GM18858 (cell line): ENCODE measurements at regions not wholly inside any gene's neighbourhood (a gene's known extent, or its start where the extent isn't known, plus 50 kb on each side); places are given as distances from the start of the nearest gene placed in this dataset.

Experiments used
- ATAC-seq: cut with Tn5 transposase; IDR thresholded peaks from one replicate; pipeline ENCODE4 v1.9.1; 2021; ENCODE audit not compliant: unreplicated experiment

GRCh38 chr7:46527360-46527759, 606.3 kb upstream of the IGFBP3 start:
- ATAC-seq: no peak

DNA sequence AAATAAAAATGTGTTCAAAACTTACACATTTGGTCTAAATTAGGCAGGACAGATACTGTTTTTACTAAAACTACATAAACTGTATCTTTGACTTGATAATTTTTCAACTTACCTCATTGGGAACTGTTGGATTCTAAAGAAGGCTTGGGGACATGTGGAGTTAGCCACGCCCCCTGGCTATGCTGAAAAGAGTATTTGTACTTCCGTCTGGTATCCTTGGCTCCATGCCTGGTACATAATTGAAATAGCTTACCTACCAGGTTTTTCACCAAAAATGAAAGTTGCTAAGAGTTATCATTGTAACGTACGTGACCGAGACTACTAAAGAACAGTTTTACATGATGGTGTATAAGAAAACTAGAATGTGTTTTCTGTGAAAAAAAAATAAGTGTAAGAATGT, 604.8 kb upstream of the IGFBP3 start:
- ATAC-seq: no peak

DNA sequence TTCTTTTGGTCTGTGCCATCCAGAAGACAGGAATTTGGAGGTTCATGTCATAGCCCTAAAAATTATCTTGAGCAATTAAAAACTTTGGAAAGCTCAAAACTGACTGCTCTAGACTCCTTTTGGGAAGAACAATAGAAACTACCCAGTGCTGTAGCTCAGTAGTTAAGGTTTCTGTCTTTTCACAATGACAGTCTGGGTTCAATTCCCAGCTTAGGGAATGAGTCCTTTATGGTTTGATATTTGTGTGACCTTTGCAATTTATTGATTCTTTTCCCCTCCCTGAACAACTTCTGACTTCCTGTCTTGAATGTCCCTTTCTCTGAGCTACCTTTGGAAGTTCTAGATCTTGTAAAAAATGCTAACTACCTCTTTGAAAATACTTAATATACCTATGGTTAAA, 603.3 kb upstream of the IGFBP3 start:
- no peak for ATAC-seq

DNA sequence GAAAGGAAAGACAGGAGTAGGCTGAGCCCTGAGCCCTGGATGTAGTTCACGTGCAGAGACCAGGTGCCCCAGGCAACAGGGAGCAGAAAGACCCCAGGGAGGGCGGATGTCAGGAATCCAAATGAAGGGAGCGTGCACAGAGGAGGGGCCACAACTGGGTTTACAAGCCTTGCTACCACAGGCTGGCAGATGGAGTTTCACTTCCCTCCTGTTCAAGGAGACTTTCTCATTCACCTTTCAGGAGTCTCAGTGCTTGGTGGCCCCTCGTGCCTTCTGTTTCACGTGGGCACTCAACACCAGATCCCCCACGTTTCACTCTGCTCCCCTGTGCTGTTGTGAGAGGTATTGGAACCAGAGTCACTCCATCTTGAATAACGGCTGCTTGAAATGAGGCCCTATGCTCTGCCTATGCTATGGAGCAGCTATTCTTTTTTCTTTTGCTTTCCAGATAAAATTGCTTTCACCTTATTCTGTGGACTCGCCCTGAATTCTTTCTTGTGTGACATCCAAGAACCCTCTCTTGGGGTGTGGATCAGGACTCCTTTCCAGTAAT, 601.4 kb upstream of the IGFBP3 start:
- no peak for ATAC-seq

GRCh38 chr7:46518713-46519112, 597.6 kb upstream of the IGFBP3 start:
- ATAC-seq: no peak

DNA sequence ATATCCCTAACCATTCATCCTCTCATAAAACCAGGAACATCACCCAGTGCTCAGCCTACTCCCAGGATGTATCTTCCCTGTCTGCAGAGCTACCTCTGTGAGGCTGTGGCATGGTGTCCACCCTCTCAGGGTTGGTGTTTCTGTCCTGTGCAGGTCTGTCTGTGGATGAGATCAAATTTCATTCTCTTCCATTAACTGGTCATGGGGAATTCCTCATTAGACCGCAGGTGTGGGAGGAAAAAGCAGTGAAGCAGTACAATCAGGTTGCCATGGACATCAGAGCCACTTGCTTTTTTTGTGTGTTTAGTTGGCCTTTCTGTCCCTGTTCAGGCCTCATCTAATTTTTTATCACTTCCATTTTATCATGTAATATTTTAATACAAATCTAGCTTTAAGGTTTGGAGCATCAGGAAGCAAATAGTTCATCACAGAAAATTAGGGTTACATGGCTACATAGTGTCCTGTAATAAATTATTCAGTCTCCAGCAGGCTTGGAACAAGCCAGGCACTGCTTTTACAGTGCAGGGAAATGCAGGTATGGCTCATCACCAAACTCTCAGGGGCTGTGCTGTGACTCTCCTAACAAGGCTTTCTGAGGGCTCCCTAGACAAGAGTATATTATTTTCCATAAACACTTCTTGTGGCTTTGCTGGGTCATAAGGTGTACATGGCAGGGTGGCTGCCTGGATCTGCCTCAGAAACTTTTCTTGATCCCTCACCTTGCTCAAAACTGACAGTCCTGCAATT, 594.9 kb upstream of the IGFBP3 start:
- ATAC-seq: no peak

- no peak for ATAC-seq
These were observed 592.4 kb upstream of the IGFBP3 start for GRCh38 chr7:46513447-46513848.

GRCh38 chr7:46512891-46513413, 591.9 kb upstream of the IGFBP3 start:
- no peak for ATAC-seq

DNA sequence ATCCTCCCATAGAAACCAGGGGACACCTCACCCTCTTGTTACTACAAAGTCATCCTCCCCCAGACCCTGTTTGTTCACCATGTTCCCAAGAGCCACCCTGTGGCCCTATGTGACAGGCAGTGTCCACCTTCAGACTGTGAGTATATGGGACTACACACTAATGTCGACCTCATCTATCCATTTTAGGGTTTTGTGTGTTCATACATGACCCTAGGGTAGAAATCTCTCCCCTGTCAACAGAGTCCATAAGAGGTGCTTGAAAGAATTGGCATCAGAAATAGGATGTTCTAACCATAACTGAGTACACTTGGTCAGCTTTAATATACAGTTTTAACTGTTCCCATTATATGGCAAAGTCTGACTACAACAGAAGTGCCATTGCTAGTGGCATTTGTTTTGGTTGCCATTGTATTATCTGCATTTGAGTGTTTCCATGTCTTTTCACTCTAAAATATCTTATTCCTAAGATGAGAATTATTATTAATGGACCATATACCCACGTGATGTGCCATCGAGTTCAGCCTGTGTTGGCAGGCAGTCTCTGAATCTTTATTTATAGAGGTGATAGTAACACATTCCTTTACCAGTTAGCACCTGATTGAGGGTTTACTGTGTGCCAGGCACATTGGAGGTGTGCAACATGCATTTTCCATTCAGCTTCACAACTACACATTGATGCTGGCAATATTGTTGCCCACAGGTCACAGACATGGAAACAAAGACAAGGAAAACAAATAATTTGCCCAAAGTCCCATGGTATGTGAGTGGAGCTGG, 590.6 kb upstream of the IGFBP3 start:
- no peak for ATAC-seq

GRCh38 chr7:46508583-46508982, 587.5 kb upstream of the IGFBP3 start:
- no peak for ATAC-seq

- no peak for ATAC-seq
These were observed 586.5 kb upstream of the IGFBP3 start for GRCh38 chr7:46507560-46507959.

DNA sequence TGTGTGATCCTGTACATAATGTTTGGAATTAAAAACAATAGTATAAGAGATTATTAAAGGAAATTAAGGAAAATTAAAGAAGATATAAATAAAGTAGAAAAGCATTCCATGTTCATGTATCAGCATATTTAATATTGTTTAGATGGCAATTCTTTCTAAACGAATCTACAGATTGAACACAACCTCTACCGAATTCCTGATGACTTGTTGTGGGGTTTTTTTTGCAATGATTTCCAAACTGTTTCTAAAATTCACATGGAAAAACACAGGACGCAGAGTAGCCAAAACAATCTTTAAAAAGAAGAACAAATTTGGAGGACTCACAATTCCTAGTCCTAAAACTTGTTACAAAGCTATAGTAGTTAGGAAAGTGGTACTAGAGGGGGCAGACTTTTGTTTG, 573.4 kb upstream of the IGFBP3 start:
- no peak for ATAC-seq

GRCh38 chr7:46494028-46494427, 573.0 kb upstream of the IGFBP3 start:
- ATAC-seq: no peak

- no peak for ATAC-seq
These were observed 572.1 kb upstream of the IGFBP3 start for GRCh38 chr7:46493196-46493595.

DNA sequence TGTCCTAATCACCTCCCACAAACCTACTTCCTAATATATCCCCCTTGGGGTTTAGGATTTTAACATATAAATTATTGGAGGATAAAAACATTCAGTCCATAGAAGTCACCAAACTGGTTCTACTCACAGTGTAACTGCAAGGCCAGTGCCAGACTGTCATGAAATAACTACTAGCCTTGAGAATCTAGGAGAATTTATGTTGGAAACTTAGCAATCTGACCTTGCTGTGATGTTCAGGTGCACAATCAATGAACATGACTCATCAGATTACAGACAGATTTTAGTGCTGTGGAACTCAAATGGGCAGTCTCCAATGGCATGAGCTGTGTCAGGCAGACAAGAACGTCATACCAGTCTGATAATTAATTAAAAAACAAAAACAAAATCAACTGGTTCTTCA, 571.4 kb upstream of the IGFBP3 start:
- ATAC-seq: no peak

GRCh38 chr7:46490406-46490805, 569.3 kb upstream of the IGFBP3 start:
- ATAC-seq: no peak

DNA sequence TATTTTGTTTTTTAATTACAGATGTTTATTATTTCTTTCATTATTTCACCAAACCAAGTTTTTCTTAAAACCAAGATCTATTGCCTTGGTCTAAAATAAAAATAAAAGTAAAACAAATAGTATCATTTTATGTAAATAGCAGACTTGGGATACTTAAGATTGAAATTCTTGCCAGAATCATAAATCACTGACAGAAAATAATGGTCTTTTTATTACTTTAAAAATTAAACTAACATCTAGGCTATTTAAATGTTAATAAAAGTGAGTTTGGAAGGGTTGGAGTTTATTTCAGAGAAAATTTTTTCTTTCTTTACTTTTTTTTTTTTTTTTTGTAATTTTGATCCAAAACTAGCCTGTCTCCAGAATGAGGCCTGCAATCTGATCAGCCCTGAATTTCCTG, 568.0 kb upstream of the IGFBP3 start:
- no peak for ATAC-seq

- ATAC-seq: no peak
These were observed 567.5 kb upstream of the IGFBP3 start for GRCh38 chr7:46488607-46489006.

- no peak for ATAC-seq
These were observed 565.5 kb upstream of the IGFBP3 start for GRCh38 chr7:46486256-46487206.

GRCh38 chr7:46485481-46486065, 564.5 kb upstream of the IGFBP3 start:
- no peak for ATAC-seq

DNA sequence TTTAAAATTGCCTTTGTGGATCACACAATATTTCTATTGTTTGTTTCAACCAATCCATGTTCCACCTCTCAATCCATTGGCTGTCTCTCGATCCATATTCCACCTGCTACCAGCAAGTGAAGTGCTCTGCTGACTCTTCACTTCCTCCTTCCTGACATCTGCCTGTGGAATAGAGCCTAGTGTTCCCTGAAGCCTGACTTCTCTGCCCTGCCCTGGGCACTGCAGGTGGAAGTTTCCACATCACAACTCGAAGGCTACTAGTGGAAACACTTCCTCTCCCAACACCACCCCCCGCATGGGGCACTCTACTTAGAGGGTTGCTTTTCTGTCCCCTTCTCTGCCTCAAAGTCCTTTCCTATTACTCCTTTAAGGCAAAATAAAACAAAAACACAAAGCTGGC, 563.8 kb upstream of the IGFBP3 start:
- no peak for ATAC-seq
